ENCODE measurements at regions not wholly inside any gene's neighbourhood (a gene's known extent, or its start where the extent isn't known, plus 50 kb on each side); places are given as distances from the start of the nearest gene placed in this dataset.

DNA sequence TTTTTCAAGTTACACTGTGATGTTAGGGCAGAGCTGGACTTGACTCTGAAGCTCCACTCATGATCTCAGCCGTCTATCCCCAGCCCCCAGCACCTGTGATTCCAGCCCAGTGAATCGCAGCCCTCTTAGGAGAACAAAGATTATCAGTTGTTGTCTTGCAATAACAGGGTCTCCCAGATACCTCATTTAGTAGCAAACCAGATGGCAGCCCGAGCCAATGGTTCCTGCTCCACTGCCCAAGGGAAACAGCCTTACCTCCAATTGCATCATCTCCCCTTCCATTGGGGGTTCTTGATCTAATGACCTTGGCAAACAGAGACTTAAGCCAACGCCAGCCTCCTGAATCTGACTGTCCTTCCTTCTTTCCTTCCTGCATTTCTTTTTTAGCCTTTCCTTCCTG is 371.2 kb downstream of the BCL11B start:
- H3K4me1 ChIP-seq (ENCODE audit: control insufficient read depth in 3 of 3, insufficient read depth in 3 of 3, low read length in 3 of 3), result no peaks in the 10 kb centered on the region
- H3K9me3 ChIP-seq (ENCODE audit: control insufficient read depth in 3 of 3, low read length in 3 of 3), result peaks cover 0 to 3% (median 0%) of the 10 kb centered on the region in 3 donors
- H3K27me3 ChIP-seq (ENCODE audit: control insufficient read depth in 3 of 3, insufficient read depth in 3 of 3, low read length in 3 of 3), result peaks cover 5 to 14% (median 9%) of the 10 kb centered on the region in 3 donors
- no peak overlapping the region for H3K9ac ChIP-seq (ENCODE audit: low read depth in 1 of 3, low read length in 3 of 3)
- no peak overlapping the region for H3K4me3 ChIP-seq (ENCODE audit: low read length in 3 of 3)
- no peak overlapping the region for H3K27ac ChIP-seq (ENCODE audit: low read depth, low read length)
- no peaks in the 10 kb centered on the region for H3K36me3 ChIP-seq (ENCODE audit: control insufficient read depth in 3 of 3, insufficient read depth in 3 of 3, low read length in 3 of 3)

DNA sequence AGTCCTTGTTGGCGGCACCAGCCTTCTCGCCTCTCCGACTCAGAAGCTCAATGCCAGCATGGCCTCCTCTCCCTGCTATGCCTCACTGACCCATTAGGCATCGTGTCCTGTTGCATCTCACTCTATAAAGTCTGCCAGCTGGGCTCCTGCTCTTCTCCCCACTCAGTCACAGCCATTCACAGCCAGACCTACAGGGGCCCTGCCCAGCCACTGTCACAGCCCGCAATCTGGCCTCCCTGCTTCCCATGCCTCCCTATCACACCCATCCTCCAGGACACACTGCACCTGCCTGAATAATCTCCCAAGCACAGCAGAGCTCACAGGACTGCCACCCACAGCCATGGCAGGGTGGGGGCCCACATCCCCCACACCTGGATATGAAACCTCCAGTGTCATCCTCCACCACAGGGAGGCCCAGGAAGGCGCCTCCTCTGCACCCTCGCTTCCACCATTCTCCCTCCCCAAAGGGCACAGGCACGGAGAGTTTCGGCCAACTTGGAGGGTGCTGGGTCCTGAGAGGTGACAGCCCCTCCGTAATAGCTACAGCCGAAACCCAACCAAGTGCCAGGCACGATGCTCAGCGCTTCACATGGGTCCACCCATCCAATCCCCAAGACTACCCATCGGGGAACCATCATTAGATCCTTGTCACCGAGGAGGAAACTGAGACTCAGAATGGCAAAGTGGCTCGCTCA is 370.3 kb downstream of the BCL11B start:
- Histone ChIP-seq H3K36me3 (ENCODE audit: control insufficient read depth in 3 of 3, insufficient read depth in 3 of 3, low read length in 3 of 3) (no peaks in the 10 kb centered on the region), H3K27ac (ENCODE audit: low read depth, low read length) (no peak overlapping the region), H3K9me3 (ENCODE audit: control insufficient read depth in 3 of 3, low read length in 3 of 3) (peaks cover 0 to 3% (median 0%) of the 10 kb centered on the region in 3 donors), H3K27me3 (ENCODE audit: control insufficient read depth in 3 of 3, insufficient read depth in 3 of 3, low read length in 3 of 3) (peaks cover 9 to 14% (median 12%) of the 10 kb centered on the region in 3 donors), H3K9ac (ENCODE audit: low read depth in 1 of 3, low read length in 3 of 3) (no peak overlapping the region), H3K4me1 (ENCODE audit: control insufficient read depth in 3 of 3, insufficient read depth in 3 of 3, low read length in 3 of 3) (no peaks in the 10 kb centered on the region), H3K4me3 (ENCODE audit: low read length in 3 of 3) (no peak overlapping the region)

DNA sequence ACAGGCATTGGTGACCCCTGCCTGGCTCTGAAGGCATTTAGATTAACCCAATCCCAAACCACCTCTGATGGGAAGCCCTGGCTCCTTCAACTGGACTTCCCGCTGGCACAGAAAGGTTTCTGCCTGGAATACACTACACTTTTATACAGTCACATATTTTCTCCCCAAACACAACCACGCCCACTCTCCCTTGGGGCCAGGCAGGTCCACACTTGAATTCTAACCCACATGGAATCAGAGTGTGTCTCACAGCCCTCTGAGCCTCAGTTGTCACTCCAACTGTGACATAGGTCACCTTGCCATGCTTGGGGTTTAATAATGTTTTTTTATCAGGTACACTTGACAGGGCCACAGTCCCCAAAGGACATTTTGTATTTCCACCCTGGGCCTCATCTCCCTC is 368.6 kb downstream of the BCL11B start:
- no peaks in the 10 kb centered on the region for H3K36me3 ChIP-seq (ENCODE audit: control insufficient read depth in 3 of 3, insufficient read depth in 3 of 3, low read length in 3 of 3)
- H3K27ac ChIP-seq (ENCODE audit: low read depth, low read length), result no peak overlapping the region
- H3K9me3 ChIP-seq (ENCODE audit: control insufficient read depth in 3 of 3, low read length in 3 of 3), result no peaks in the 10 kb centered on the region
- H3K4me3 ChIP-seq (ENCODE audit: low read length in 3 of 3), result no peak overlapping the region
- H3K4me1 ChIP-seq (ENCODE audit: control insufficient read depth in 3 of 3, insufficient read depth in 3 of 3, low read length in 3 of 3), result no peaks in the 10 kb centered on the region
- H3K27me3 ChIP-seq (ENCODE audit: control insufficient read depth in 3 of 3, insufficient read depth in 3 of 3, low read length in 3 of 3), result peaks cover 14 to 31% (median 24%) of the 10 kb centered on the region in 3 donors
- H3K9ac ChIP-seq (ENCODE audit: low read depth in 1 of 3, low read length in 3 of 3), result no peak overlapping the region

DNA sequence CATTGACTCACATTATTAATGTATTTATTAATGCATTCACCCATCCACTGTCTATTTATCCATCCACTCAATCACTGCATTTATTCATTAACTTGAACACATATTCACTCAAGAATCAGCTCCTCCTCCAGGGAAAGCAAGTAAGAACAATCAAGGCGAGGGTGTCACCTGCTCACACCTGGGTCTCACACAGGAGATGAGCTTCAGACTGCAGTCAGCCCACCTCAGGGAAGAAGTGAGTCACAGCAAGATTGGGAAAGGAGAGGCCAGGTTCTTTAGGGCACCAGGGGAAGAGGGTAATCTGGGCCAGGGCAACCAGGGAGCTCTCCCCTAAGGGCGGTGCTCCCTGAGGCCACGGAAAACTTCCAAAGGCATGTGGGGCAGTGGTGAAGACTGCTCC is 367.3 kb downstream of the BCL11B start:
- H3K27ac ChIP-seq (ENCODE audit: low read depth, low read length), result no peak overlapping the region
- peaks cover 18 to 40% (median 29%) of the 10 kb centered on the region in 3 donors for H3K27me3 ChIP-seq (ENCODE audit: control insufficient read depth in 3 of 3, insufficient read depth in 3 of 3, low read length in 3 of 3)
- no peaks in the 10 kb centered on the region for H3K9me3 ChIP-seq (ENCODE audit: control insufficient read depth in 3 of 3, low read length in 3 of 3)
- no peaks in the 10 kb centered on the region for H3K36me3 ChIP-seq (ENCODE audit: control insufficient read depth in 3 of 3, insufficient read depth in 3 of 3, low read length in 3 of 3)
- no peak overlapping the region for H3K4me3 ChIP-seq (ENCODE audit: low read length in 3 of 3)
- no peaks in the 10 kb centered on the region for H3K4me1 ChIP-seq (ENCODE audit: control insufficient read depth in 3 of 3, insufficient read depth in 3 of 3, low read length in 3 of 3)
- H3K9ac ChIP-seq (ENCODE audit: low read depth in 1 of 3, low read length in 3 of 3), result no peak overlapping the region

DNA sequence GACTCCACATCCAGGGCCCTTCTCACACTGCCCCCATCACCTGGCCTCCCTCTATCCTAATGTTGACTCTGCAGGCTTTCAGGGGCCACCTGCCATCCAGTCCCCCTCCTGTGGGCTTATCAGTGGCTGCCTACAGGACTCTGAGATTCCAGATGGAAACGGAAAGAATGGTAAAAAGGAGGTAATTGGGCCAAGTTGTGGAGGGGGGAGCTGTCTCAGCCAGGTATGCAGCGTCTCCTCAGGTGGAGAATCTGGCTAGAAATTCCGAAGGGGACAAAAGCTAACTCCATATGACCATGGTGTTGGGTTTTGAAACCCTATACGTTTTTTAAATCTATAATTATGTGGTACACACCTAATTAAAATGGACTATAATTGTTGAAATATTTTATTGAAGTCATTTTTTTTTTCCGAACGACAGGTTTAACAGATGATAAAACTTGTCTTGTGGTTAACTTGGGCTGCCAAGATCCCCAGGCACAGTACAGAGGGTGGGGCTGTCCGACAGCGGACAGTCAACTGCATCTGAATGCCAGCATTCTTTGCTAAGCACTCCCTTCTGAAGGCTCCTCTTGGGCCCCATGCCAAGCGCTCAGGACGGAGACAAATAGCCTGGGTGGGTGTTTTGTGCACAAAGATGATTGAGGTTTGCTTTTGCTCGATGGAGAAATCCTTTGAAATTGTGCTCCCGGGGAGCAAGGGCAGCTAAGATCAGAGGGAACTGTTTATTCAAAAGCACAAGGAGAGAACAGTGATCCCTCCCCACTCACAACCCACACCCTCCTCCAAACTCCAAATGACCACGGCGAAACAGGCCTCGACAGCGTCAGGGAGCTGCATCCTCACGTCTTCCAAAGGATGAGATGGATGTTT is 365.6 kb downstream of the BCL11B start:
- peaks cover 18 to 45% (median 32%) of the 10 kb centered on the region in 3 donors for H3K27me3 ChIP-seq (ENCODE audit: control insufficient read depth in 3 of 3, insufficient read depth in 3 of 3, low read length in 3 of 3)
- H3K9ac ChIP-seq (ENCODE audit: low read depth in 1 of 3, low read length in 3 of 3), result no peak overlapping the region
- no peaks in the 10 kb centered on the region for H3K9me3 ChIP-seq (ENCODE audit: control insufficient read depth in 3 of 3, low read length in 3 of 3)

DNA sequence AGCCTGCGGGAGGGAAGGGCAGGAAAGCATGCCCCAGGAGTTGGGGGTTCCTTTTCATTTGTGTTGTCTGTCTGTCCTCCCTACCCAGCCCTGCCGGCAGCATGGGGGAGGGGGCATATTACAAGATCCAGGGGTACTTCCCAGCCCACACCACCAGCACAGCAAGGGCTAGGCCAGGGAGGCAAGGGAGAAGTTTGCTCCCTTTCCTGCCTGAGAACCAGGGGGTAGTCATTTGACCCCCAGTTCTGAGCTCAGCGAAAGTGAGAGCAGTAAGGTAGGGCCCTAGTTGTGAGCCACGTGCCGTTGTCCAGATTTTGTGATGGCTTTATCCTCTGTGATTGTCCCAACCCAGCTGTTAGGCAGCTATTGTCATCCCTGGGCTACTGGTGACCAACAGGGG is 364.7 kb downstream of the BCL11B start:
- Histone ChIP-seq H3K27me3 (ENCODE audit: control insufficient read depth in 3 of 3, insufficient read depth in 3 of 3, low read length in 3 of 3) (peaks cover 14 to 40% (median 32%) of the 10 kb centered on the region in 3 donors), H3K9me3 (ENCODE audit: control insufficient read depth in 3 of 3, low read length in 3 of 3) (no peaks in the 10 kb centered on the region)

More for the DNA sequence above, 365.6 kb downstream of the BCL11B start:
- Histone ChIP-seq H3K27ac (ENCODE audit: low read depth, low read length) (no peak overlapping the region), H3K4me3 (ENCODE audit: low read length in 3 of 3) (no peak overlapping the region), H3K36me3 (ENCODE audit: control insufficient read depth in 3 of 3, insufficient read depth in 3 of 3, low read length in 3 of 3) (no peaks in the 10 kb centered on the region), H3K4me1 (ENCODE audit: control insufficient read depth in 3 of 3, insufficient read depth in 3 of 3, low read length in 3 of 3) (no peaks in the 10 kb centered on the region)

DNA sequence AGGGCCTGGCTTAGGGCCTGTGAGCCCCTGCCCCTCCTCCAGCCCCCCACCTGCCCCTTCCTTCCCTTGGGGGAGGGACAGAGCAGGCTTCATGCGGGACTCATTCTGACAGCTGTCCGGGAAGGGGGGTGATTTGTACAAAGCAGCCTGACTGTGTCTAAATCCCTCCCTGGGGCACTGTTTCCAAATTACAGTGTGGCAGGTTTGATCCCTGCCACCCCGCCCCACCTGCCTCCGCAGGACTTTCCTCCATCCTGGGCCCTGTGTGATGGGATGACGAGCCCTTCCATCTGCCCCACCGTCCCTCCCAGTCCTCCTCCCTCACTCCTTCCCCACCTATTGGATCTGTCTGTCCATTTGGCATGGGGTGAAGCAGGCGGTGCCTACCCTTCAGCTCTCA is 363.9 kb downstream of the BCL11B start:
- no peak overlapping the region for H3K27ac ChIP-seq (ENCODE audit: low read depth, low read length)
- H3K4me1 ChIP-seq (ENCODE audit: control insufficient read depth in 3 of 3, insufficient read depth in 3 of 3, low read length in 3 of 3), result no peaks in the 10 kb centered on the region
- H3K9ac ChIP-seq (ENCODE audit: low read depth in 1 of 3, low read length in 3 of 3), result no peak overlapping the region
- H3K9me3 ChIP-seq (ENCODE audit: control insufficient read depth in 3 of 3, low read length in 3 of 3), result no peaks in the 10 kb centered on the region
- H3K4me3 ChIP-seq (ENCODE audit: low read length in 3 of 3), result no peak overlapping the region
- H3K27me3 ChIP-seq (ENCODE audit: control insufficient read depth in 3 of 3, insufficient read depth in 3 of 3, low read length in 3 of 3), result peaks cover 13 to 38% (median 32%) of the 10 kb centered on the region in 3 donors
- no peaks in the 10 kb centered on the region for H3K36me3 ChIP-seq (ENCODE audit: control insufficient read depth in 3 of 3, insufficient read depth in 3 of 3, low read length in 3 of 3)

More for the DNA sequence above, 364.7 kb downstream of the BCL11B start:
- H3K4me3 ChIP-seq (ENCODE audit: low read length in 3 of 3), result no peak overlapping the region
- H3K9ac ChIP-seq (ENCODE audit: low read depth in 1 of 3, low read length in 3 of 3), result no peak overlapping the region
- H3K27ac ChIP-seq (ENCODE audit: low read depth, low read length), result no peak overlapping the region
- no peaks in the 10 kb centered on the region for H3K4me1 ChIP-seq (ENCODE audit: control insufficient read depth in 3 of 3, insufficient read depth in 3 of 3, low read length in 3 of 3)
- H3K36me3 ChIP-seq (ENCODE audit: control insufficient read depth in 3 of 3, insufficient read depth in 3 of 3, low read length in 3 of 3), result no peaks in the 10 kb centered on the region

DNA sequence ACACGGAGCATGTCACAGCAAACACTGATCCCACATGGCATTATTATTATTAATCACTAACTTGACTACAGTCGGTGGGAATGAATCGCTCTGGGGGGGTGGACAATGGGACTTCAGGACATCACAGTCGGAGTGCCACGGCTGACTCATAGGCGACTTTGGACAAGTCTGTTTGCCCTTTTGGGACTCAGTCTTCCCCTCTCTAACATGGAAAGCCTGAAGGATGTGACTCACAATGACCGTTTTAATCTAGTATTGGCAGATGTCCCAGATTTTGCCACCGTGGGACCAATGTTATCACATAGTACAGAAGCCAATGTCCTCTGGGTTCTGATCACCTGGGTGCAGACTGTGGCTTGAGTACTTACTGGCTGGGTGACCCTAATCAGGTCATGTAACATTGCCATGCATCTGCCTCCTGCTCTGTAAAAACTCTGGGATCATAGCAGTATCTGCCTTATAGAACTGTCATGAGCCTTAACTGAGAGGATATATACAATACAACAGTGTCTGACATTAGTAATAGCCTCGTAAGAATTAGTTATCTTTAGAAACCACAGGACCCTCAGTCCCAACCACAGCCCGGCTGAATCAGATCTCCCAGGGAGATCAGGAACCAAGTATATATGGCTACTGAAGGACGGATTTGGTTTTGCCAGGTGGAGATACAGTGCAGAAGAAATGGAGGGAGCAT is 362.6 kb downstream of the BCL11B start:
- peaks cover 13 to 38% (median 32%) of the 10 kb centered on the region in 3 donors for H3K27me3 ChIP-seq (ENCODE audit: control insufficient read depth in 3 of 3, insufficient read depth in 3 of 3, low read length in 3 of 3)
- no peak overlapping the region for H3K9ac ChIP-seq (ENCODE audit: low read depth in 1 of 3, low read length in 3 of 3)
- H3K4me3 ChIP-seq (ENCODE audit: low read length in 3 of 3), result no peak overlapping the region
- H3K36me3 ChIP-seq (ENCODE audit: control insufficient read depth in 3 of 3, insufficient read depth in 3 of 3, low read length in 3 of 3), result no peaks in the 10 kb centered on the region
- H3K9me3 ChIP-seq (ENCODE audit: control insufficient read depth in 3 of 3, low read length in 3 of 3), result no peaks in the 10 kb centered on the region
- H3K27ac ChIP-seq (ENCODE audit: low read depth, low read length), result no peak overlapping the region
- H3K4me1 ChIP-seq (ENCODE audit: control insufficient read depth in 3 of 3, insufficient read depth in 3 of 3, low read length in 3 of 3), result no peaks in the 10 kb centered on the region

DNA sequence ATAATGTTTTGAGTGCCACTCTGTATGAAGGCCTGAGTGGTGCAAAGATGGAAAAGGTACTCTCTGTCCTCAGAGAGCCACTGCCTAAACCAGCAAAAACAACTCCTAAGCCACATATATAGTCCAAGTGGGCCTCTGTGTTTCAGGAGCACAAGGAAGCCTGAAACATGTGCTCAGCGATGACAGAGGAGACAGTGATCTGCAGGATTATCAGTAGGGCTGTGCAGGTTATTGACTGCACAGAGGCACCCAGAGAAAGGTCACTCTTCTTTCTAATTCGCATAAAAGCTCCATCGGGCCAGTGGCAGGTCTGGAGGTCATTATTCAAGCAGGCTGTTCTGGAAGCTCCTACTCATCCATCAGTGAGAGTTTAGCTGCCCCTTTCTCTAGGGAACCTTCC is 361.9 kb downstream of the BCL11B start:
- Histone ChIP-seq H3K4me1 (ENCODE audit: control insufficient read depth in 3 of 3, insufficient read depth in 3 of 3, low read length in 3 of 3) (no peaks in the 10 kb centered on the region), H3K36me3 (ENCODE audit: control insufficient read depth in 3 of 3, insufficient read depth in 3 of 3, low read length in 3 of 3) (no peaks in the 10 kb centered on the region), H3K4me3 (ENCODE audit: low read length in 3 of 3) (no peak overlapping the region), H3K9me3 (ENCODE audit: control insufficient read depth in 3 of 3, low read length in 3 of 3) (no peaks in the 10 kb centered on the region), H3K9ac (ENCODE audit: low read depth in 1 of 3, low read length in 3 of 3) (no peak overlapping the region), H3K27ac (ENCODE audit: low read depth, low read length) (no peak overlapping the region), H3K27me3 (ENCODE audit: control insufficient read depth in 3 of 3, insufficient read depth in 3 of 3, low read length in 3 of 3) (peaks cover 9 to 37% (median 28%) of the 10 kb centered on the region in 3 donors)

Measured in skeletal muscle tissue (tissue), 3 donors.